Tibial nerve (tissue), 4 donors: ENCODE measurements at regions not wholly inside any gene's neighbourhood (a gene's known extent, or its start where the extent isn't known, plus 50 kb on each side); places are given as distances from the start of the nearest gene placed in this dataset.
A peak's percentile ranks its signal among the peaks of the same experiment; 100 is the strongest.

ENCODE experiments used
- DNase-seq, 2 donors: peaks; one replicate each; pipeline ENCODE4 v3.0.0-alpha.2; 2019; ENCODE audit warnings: low spot score in 2 of 2
- H3K27ac ChIP-seq, 4 donors: fragments of 200-600 bp; sonication (generic) in 3 of 4; one replicate each; pipeline ENCODE4 v1.5.1; 2017 to 2019; ENCODE audit warnings: mild to moderate bottlenecking in 1 of 4
- H3K27me3 ChIP-seq, 2 donors: fragments of 200-600 bp; sonication (generic) in 1 of 2; one replicate each; pipeline versions ENCODE4 v1.5.1 to v1.6.0; 2017 to 2019
- H3K36me3 ChIP-seq, 3 donors: fragments of 200-600 bp; sonication (generic); one replicate each; pipeline ENCODE4 v1.5.1; 2018 to 2019
- H3K4me1 ChIP-seq, 4 donors: fragments of 200-600 bp; sonication (generic) in 3 of 4; one replicate each; pipeline ENCODE4 v1.5.1; 2017 to 2019
- H3K4me3 ChIP-seq, 4 donors: fragments of 200-600 bp; sonication (generic) in 3 of 4; one replicate each; pipeline ENCODE4 v1.5.1; 2017 to 2019; ENCODE audit warnings: mild to moderate bottlenecking in 1 of 4, moderate library complexity in 1 of 4
- H3K9me3 ChIP-seq, 4 donors: fragments of 200-600 bp; sonication (generic) in 3 of 4; one replicate each; pipeline ENCODE4 v1.5.1; 2017 to 2019
- CTCF ChIP-seq, 5 experiments: fragments of 200-600 bp in 3 of 5; fragments of 450-650 bp in 2 of 5; sonication (generic) in 3 of 5; IDR thresholded peaks; one replicate each; pipeline ENCODE4 v1.5.1; 2016 to 2019; ENCODE audit warnings: antibody characterized with exemption in 5 of 5, mild to moderate bottlenecking in 3 of 5, moderate library complexity in 2 of 5
- EP300 ChIP-seq, 2 donors: sonication (generic); formaldehyde crosslinking; IDR thresholded peaks; one replicate each; pipeline ENCODE4 v1.6.1; 2017; ENCODE audit warnings: antibody characterized with exemption in 2 of 2, mild to moderate bottlenecking in 1 of 2
- POLR2A ChIP-seq, 2 donors: fragments of 450-650 bp; IDR thresholded peaks; one replicate each; pipeline ENCODE4 v1.6.1; 2017; ENCODE audit warnings: antibody characterized with exemption in 2 of 2, mild to moderate bottlenecking in 2 of 2, moderate library complexity in 2 of 2
- WGBS, 2 donors: methylation state at CpG; one replicate each; pipeline ENCODE4 v1.1.5; 2018; 5-methylcytosine and 5-hydroxymethylcytosine counted together

GRCh38 chr3:187618722-187619121 lies 51.5 kb downstream of the SST start:
- H3K9me3 ChIP-seq, result no peaks in the 10 kb centered on the region
- H3K27ac ChIP-seq, result no peak overlapping the region
- 44 to 49% methylated on average over 3 of the region's 3 CpGs for WGBS, 2 donors
- no peak for DNase-seq
- H3K36me3 ChIP-seq, result no peaks in the 10 kb centered on the region
- H3K4me3 ChIP-seq, result no peak overlapping the region
- H3K27me3 ChIP-seq, result no peaks in the 10 kb centered on the region
- no peaks in the 10 kb centered on the region for H3K4me1 ChIP-seq
- TF ChIP-seq CTCF (IDR thresholded peaks at IDR 0.05) (no peak), EP300 (IDR thresholded peaks at IDR 0.05) (no peak)

DNA sequence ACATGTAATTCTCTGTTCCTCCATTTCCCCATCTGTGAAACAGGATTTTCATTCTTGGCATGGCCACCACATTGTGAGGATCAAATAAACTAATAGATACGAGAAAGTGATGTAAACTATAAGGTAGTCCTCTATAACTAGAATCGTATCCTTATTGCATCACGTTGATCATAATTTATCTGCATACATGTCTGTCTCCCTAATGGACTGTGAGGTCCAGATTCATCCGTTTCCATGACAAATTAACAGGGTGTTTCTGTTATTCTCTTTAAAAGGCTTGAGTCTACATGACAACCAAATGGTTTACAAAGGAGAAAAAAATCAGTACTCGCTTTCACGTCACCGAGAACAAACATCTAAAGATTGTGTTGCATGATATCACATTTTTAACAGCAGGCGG lies 53.0 kb downstream of the SST start:
- WGBS, 2 donors, result 87 to 88% methylated on average over 8 of the region's 8 CpGs
- TF ChIP-seq POLR2A (IDR thresholded peaks at IDR 0.05) (no peak), EP300 (IDR thresholded peaks at IDR 0.05) (no peak), CTCF (IDR thresholded peaks at IDR 0.05) (no peak)
- H3K9me3 ChIP-seq, result no peaks in the 10 kb centered on the region
- no peak overlapping the region for H3K4me3 ChIP-seq
- no peaks in the 10 kb centered on the region for H3K36me3 ChIP-seq
- H3K27me3 ChIP-seq, result no peaks in the 10 kb centered on the region
- no peak overlapping the region for H3K27ac ChIP-seq
- H3K4me1 ChIP-seq, result peaks cover 0 to 9% (median 4%) of the 10 kb centered on the region in 4 donors
- no peak for DNase-seq

- 63 to 65% methylated on average over 4 of the region's 4 CpGs for WGBS, 2 donors
- H3K27ac ChIP-seq, result no peak overlapping the region
- H3K4me3 ChIP-seq, result no peak overlapping the region
- peaks cover 0 to 17% (median 8%) of the 10 kb centered on the region in 4 donors for H3K4me1 ChIP-seq
- no peaks in the 10 kb centered on the region for H3K36me3 ChIP-seq
- H3K9me3 ChIP-seq, result no peaks in the 10 kb centered on the region
- H3K27me3 ChIP-seq, result no peaks in the 10 kb centered on the region
- no peak for TF ChIP-seq POLR2A (IDR thresholded peaks at IDR 0.05)
- peak; percentile 26 to 57 (median 44) for TF ChIP-seq CTCF (IDR thresholded peaks at IDR 0.05)
- DNase-seq, result no peak
Measured at GRCh38 chr3:187616307-187616972, 53.8 kb downstream of the SST start.

DNA sequence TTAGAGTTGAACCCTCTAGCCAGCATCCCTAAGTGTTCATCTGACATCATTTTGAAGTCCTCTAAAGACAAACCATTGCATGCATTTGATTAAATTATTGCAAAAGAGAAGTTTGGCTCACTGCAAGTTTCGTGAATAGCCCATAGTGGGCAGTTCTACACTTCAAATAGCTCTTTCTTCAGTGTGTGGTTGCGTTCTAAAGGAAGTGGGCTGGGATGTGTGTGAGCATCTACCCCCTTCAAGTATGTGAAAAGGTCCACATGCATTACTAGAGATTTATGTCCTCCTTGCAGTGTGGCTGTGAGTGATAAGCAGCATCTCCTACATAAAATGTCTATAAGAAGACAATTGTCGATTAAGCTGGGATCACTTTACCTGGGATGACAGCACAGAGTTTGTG lies 54.6 kb downstream of the SST start:
- Histone ChIP-seq H3K9me3 (no peaks in the 10 kb centered on the region), H3K4me3 (no peak overlapping the region), H3K27me3 (no peaks in the 10 kb centered on the region), H3K36me3 (no peaks in the 10 kb centered on the region), H3K4me1 (peaks cover 0 to 25% (median 12%) of the 10 kb centered on the region in 4 donors), H3K27ac (no peak overlapping the region)
- TF ChIP-seq POLR2A (IDR thresholded peaks at IDR 0.05), result no peak
- no peak for TF ChIP-seq CTCF (IDR thresholded peaks at IDR 0.05)
- no peak for TF ChIP-seq EP300 (IDR thresholded peaks at IDR 0.05)
- no peak for DNase-seq
- WGBS, 2 donors, result 68% methylated on average over 3 of the region's 3 CpGs

GRCh38 chr3:187612656-187613055 lies 57.5 kb downstream of the SST start:
- no peaks in the 10 kb centered on the region for H3K36me3 ChIP-seq
- H3K9me3 ChIP-seq, result no peaks in the 10 kb centered on the region
- H3K27ac ChIP-seq, result no peak overlapping the region
- no peak for DNase-seq
- no peaks in the 10 kb centered on the region for H3K27me3 ChIP-seq
- TF ChIP-seq POLR2A (IDR thresholded peaks at IDR 0.05) (no peak), CTCF (IDR thresholded peaks at IDR 0.05) (no peak), EP300 (IDR thresholded peaks at IDR 0.05) (no peak)
- WGBS, 2 donors, result 20 to 27% methylated on average over 1 of the region's 1 CpG
- peaks cover 0 to 32% (median 12%) of the 10 kb centered on the region in 4 donors for H3K4me1 ChIP-seq
- no peak overlapping the region for H3K4me3 ChIP-seq
